ENCODE measurements at regions not wholly inside any gene's neighbourhood (a gene's known extent, or its start where the extent isn't known, plus 50 kb on each side); places are given as distances from the start of the nearest gene placed in this dataset.
"Not testable (repeated sequence)": the region's sequence is repeated elsewhere in the genome, so short reads cannot be mapped to it uniquely, and the experiment has no call there.

- Histone ChIP-seq H3K4me3 (no peak overlapping the region), H3K9me3 (no peaks in the 10 kb centered on the region), H3K27ac (no peak overlapping the region), H3K27me3 (no peaks in the 10 kb centered on the region), H3K4me1 (peaks cover 0 to 56% (median 45%) of the 10 kb centered on the region in 4 donors), H3K36me3 (no peaks in the 10 kb centered on the region)
- intact Hi-C loops (cut with DNase I): no loop called here
- TF ChIP-seq POLR2AphosphoS5 (IDR thresholded peaks at IDR 0.05) (peak in 1 of 4 donors; percentile 15), EP300 (IDR thresholded peaks at IDR 0.05) (no peak)
- DNase-seq: no peak
- WGBS, 2 donors: 74 to 96% methylated on average over 3 of the region's 3 CpGs
Measured at GRCh38 chr7:131038153-131038552, 289.5 kb upstream of the MKLN1 start.

DNA sequence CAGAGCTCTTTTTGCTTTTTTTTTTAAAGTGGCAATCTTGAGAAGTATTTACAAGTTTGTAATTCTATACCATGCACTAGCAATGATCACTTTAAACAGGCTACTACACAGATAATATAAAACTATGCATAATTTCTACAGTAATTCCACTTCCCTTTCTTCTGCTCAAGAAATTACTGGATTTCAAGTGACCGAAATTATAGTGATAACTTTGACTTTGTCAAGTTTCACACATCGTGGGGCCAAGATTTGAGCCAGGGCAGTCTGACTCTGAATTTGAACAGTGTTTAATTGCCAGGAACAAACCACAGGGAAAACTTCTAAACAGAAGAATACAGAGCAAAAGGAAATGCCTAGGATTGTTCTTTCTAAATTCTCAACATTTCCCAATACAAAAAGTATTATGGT is 288.3 kb upstream of the MKLN1 start:
- no peak overlapping the region for H3K4me3 ChIP-seq
- H3K36me3 ChIP-seq: no peaks in the 10 kb centered on the region
- 9 to 53% methylated on average over 2 of the region's 2 CpGs for WGBS, 2 donors
- peaks cover 0 to 45% (median 40%) of the 10 kb centered on the region in 4 donors for H3K4me1 ChIP-seq
- DNase-seq: no peak
- no peaks in the 10 kb centered on the region for H3K9me3 ChIP-seq
- H3K27me3 ChIP-seq: no peaks in the 10 kb centered on the region
- peak overlapping the region in 3 of 4 donors; percentile 37 to 46 (median 41) for H3K27ac ChIP-seq
- TF ChIP-seq POLR2A (IDR thresholded peaks at IDR 0.05): no peak
- intact Hi-C loops (cut with DNase I): no loop called here

- Histone ChIP-seq H3K4me1 (peaks cover 0 to 40% (median 35%) of the 10 kb centered on the region in 4 donors), H3K27ac (peak overlapping the region in 3 of 4 donors; percentile 37 to 46 (median 41)), H3K36me3 (no peaks in the 10 kb centered on the region), H3K9me3 (no peaks in the 10 kb centered on the region), H3K4me3 (no peak overlapping the region), H3K27me3 (no peaks in the 10 kb centered on the region)
- 18 to 62% methylated on average over 3 of the region's 3 CpGs for WGBS, 2 donors
- no peak for TF ChIP-seq POLR2A (IDR thresholded peaks at IDR 0.05)
- TF ChIP-seq POLR2AphosphoS5 (IDR thresholded peaks at IDR 0.05): no peak
- TF ChIP-seq EP300 (IDR thresholded peaks at IDR 0.05): no peak
- TF ChIP-seq CTCF (IDR thresholded peaks at IDR 0.05): no peak
- intact Hi-C loops (cut with DNase I): loop anchor here (2.0 kb wide), 1 partner anchor 143 kb away; no protein-coding TSS in a partner anchor
- no peak for DNase-seq
Measured at GRCh38 chr7:131039836-131040235, 287.8 kb upstream of the MKLN1 start.

DNA sequence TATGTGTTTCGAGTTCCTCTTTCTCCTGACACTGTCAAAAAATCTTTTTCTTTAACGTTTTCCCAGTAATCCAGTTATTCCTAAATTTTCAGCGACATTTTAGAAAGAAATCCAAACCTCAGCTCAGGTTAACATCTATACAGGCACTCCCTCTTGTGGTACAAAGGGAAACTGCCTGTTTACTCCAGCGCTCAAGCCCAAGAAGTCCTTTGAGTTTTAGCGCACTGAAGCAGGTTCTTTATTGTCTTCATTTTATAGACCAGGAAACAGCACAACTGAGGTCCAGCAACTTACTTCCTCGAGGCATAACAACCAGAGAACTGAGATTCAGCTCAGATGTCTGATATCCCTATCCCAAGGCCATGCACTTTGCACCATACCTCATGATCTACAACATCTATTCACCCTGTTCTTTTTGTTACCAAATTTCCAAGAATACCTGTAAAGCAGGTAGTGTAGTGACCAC is 287.2 kb upstream of the MKLN1 start:
- DNase-seq: no peak
- intact Hi-C loops (cut with DNase I): loop anchor here (2.0 kb wide), 1 partner anchor 144 kb away; no protein-coding TSS in a partner anchor

DNA sequence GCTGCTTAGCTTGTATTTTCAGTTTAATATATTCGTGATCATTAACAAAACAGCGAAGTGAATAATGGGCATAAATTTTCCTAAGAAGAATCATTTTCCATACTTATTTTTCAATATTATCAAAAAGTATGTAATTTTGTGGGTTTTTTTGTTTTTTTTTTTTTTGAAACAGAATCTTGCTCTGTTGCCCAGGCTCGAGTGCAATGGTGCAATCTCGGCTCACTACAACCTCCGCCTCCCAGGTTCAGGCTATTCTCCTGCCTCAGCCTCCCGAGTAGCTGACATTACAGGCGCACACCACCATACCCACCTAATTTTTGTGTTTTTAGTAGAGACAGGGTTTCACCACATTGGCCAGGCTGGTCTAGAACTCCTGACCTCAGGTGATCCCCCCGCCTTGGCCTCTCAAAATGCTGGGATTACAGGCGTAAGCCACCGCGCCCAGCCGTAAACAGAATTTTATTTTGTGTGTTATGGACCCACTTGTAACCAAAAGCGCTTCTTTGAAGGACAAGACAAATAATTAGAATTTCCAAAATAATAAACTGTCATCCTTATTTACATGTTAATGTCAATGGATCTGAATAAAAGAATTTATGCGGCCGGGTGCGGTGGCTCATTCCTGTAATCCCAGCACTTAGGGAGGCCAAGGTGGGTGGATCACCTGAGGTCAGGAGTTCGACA is 286.5 kb upstream of the MKLN1 start:
- Histone ChIP-seq H3K27ac (peak overlapping the region in 1 of 4 donors; percentile 46), H3K4me1 (peaks cover 0 to 38% (median 33%) of the 10 kb centered on the region in 4 donors)
- intact Hi-C loops (cut with DNase I): loop anchor here (2.0 kb wide), 1 partner anchor 144 kb away; no protein-coding TSS in a partner anchor
- not testable (repeated sequence) for DNase-seq, H3K27me3 ChIP-seq, H3K36me3 ChIP-seq, H3K4me3 ChIP-seq, H3K9me3 ChIP-seq
- 88 to 93% methylated on average over 17 of the region's 17 CpGs for WGBS, 2 donors

More for the DNA sequence above, 287.2 kb upstream of the MKLN1 start:
- WGBS, 2 donors: 1 to 2% methylated on average over 6 of the region's 6 CpGs
- H3K27me3 ChIP-seq: no peaks in the 10 kb centered on the region
- H3K4me3 ChIP-seq: no peak overlapping the region
- TF ChIP-seq POLR2A (IDR thresholded peaks at IDR 0.05) (no peak), EP300 (IDR thresholded peaks at IDR 0.05) (no peak), CTCF (IDR thresholded peaks at IDR 0.05) (peak; percentile 69 to 87 (median 80)), POLR2AphosphoS5 (IDR thresholded peaks at IDR 0.05) (peak in 2 of 4 donors; percentile 13 to 23)
- peak overlapping the region in 3 of 4 donors; percentile 37 to 46 (median 41) for H3K27ac ChIP-seq
- H3K9me3 ChIP-seq: no peaks in the 10 kb centered on the region
- peaks cover 0 to 38% (median 33%) of the 10 kb centered on the region in 4 donors for H3K4me1 ChIP-seq
- no peaks in the 10 kb centered on the region for H3K36me3 ChIP-seq

DNA sequence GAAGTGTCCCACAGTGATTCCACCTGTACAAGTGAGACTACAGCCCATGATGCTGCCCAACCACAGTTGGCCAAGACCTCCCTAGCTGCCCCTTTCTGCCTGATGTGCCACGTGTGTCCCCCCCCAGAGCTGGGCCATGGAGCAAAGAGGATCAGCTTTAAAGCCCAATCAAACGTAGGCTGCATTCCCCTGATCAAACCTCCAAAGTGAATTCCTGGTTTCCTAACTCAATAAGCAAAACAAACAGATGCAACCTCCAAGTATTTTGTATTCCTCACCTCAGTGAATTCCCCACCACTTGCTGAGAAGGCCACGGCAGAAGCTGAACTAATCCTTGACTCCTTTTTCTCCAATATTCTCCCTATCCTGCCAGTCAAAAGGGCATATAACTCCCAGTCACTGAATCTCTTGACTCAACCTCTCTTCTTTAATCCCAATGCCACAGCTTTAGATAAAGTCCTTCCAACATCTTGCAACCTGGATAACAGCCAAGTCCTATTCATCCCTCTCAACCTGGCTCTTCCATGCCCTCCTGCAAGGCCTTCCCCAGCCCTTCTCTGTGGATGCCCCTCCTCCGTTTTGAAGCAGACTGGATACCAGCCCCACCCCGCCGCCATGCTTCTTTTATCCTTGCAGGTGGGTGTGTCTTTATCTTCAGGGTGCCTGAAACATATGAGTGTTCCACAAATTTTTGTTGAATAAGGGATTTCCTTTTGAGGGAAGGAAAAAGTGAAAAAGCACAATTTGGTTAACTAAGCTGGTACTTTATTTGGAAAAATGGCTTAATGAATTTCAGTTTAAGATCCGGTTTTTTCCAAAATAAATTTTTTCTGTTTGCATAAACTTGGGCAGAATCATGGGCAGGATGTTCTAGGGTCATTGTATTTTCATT is 285.2 kb upstream of the MKLN1 start:
- no peaks in the 10 kb centered on the region for H3K27me3 ChIP-seq
- H3K9me3 ChIP-seq: no peaks in the 10 kb centered on the region
- no peak overlapping the region for H3K27ac ChIP-seq
- 86 to 88% methylated on average over 7 of the region's 7 CpGs for WGBS, 2 donors
- no peak overlapping the region for H3K4me3 ChIP-seq
- H3K4me1 ChIP-seq: peaks cover 0 to 38% (median 29%) of the 10 kb centered on the region in 4 donors
- intact Hi-C loops (cut with DNase I): no loop called here
- no peak for TF ChIP-seq EP300 (IDR thresholded peaks at IDR 0.05)
- peak in 1 of 4 donors; percentile 28 for TF ChIP-seq POLR2AphosphoS5 (IDR thresholded peaks at IDR 0.05)
- TF ChIP-seq POLR2A (IDR thresholded peaks at IDR 0.05): no peak
- TF ChIP-seq CTCF (IDR thresholded peaks at IDR 0.05): no peak
- no peak for DNase-seq
- H3K36me3 ChIP-seq: no peaks in the 10 kb centered on the region

Measured in sigmoid colon (tissue), 6 donors.